ENCODE measurements at regions not wholly inside any gene's neighbourhood (a gene's known extent, or its start where the extent isn't known, plus 50 kb on each side); places are given as distances from the start of the nearest gene placed in this dataset.

DNA sequence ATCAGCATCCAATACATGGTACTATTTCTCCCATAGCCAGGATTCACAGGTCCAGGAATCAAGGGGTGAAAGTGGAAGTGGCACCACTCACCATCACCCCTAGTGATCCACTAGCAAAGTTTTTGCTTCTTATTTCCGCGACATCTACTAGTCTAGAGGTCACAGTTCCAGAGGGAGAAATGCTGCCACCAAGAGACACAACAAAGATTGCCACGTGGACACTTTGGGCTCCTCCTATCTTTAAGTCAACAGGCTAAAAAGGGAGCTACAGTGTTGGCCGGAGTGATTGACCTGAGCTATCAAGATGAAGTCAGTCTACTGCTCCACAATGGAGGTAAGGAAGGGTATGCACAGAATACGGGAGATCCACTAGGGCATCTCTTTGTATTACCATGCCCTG lies 178.2 kb downstream of the AKR1D1 start:
- DNase-seq (ENCODE audit: low read depth), result no peak
- TF ChIP-seq, protein P1, sequence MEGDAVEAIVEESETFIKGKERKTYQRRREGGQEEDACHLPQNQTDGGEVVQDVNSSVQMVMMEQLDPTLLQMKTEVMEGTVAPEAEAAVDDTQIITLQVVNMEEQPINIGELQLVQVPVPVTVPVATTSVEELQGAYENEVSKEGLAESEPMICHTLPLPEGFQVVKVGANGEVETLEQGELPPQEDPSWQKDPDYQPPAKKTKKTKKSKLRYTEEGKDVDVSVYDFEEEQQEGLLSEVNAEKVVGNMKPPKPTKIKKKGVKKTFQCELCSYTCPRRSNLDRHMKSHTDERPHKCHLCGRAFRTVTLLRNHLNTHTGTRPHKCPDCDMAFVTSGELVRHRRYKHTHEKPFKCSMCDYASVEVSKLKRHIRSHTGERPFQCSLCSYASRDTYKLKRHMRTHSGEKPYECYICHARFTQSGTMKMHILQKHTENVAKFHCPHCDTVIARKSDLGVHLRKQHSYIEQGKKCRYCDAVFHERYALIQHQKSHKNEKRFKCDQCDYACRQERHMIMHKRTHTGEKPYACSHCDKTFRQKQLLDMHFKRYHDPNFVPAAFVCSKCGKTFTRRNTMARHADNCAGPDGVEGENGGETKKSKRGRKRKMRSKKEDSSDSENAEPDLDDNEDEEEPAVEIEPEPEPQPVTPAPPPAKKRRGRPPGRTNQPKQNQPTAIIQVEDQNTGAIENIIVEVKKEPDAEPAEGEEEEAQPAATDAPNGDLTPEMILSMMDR (IDR thresholded peaks at IDR 0.05; ENCODE audit: low read depth, low read length, missing control alignments), result no peak
- H3K4me3 ChIP-seq (ENCODE audit: low read depth, low read length), result no peak overlapping the region

DNA sequence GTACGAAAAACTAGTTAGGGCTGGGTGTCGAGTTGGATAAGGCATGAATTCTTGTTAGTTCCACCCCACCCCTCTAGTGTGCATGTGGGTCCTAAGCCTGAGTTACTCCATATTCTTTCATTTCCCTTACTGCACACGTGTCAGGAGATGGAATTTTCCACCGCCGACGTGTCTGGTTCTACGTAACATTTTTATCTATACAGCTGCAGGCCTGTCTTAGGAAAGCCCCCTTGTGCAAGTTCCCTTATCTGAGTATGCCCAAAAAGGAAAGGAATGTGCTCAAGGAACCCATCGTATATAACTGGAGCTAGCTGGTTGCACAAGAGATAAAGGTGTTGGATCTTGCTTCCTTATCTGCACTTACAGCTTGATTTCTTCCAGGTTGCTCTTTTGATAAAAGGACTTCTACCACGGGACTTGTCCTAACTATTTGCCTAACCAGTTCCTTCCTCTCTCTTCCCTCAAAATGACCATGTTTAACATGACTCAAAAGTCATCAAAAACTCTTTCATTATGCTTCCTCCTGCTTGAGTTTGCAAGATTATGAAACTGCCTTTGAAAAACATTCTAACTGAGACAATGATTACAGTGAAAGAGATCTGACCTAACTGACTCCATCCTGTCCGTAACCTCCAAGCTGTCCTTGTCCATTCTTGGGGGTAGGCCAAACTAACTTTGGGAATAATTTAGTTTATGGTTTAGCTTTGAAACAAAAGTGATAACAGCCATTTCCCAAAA lies 181.4 kb downstream of the AKR1D1 start:
- H3K4me3 ChIP-seq (ENCODE audit: low read depth, low read length), result no peak overlapping the region
- TF ChIP-seq, protein P1 (IDR thresholded peaks at IDR 0.05; ENCODE audit: low read depth, low read length, missing control alignments), result no peak
- DNase-seq (ENCODE audit: low read depth), result no peak

DNA sequence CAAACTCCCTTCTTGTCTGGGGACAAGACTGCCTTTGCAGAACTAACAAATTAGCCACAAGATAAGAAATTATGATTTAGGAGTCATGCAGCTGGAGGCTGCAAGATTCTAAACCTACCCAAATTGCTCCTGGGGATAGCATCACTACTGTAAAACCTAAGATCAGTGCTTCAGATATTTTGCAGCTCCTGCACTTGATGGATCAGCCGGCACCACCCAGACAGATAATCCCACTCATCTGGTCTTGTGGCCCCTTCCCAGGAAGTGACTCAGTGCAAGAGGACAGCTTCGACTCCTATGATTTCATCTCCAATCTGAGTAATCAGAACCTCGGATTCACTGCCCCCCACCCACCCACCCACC lies 181.9 kb downstream of the AKR1D1 start:
- DNase-seq (ENCODE audit: low read depth), result no peak
- no peak overlapping the region for H3K4me3 ChIP-seq (ENCODE audit: low read depth, low read length)
- TF ChIP-seq, protein P1 (IDR thresholded peaks at IDR 0.05; ENCODE audit: low read depth, low read length, missing control alignments), result no peak

DNA sequence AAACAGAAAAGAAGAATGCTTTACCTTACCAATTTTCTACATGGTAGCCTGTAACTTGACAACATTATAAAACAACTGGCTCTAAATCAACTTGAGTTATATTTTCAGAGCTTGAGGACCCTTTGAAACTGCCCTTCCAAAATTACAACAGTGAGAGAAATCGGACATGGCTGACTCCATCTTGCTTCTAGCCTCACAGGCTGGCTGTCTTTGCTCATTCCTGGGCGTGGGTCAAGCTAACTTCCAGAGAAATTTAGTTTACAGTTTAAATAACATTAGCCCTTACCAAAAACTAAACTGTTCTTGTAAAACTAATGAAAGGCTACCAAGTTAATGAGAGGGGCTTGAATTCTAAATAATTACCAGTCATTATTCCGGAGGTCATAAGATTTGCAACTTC lies 183.4 kb downstream of the AKR1D1 start:
- H3K4me3 ChIP-seq (ENCODE audit: low read depth, low read length), result no peak overlapping the region
- DNase-seq (ENCODE audit: low read depth), result no peak
- TF ChIP-seq, protein P1 (IDR thresholded peaks at IDR 0.05; ENCODE audit: low read depth, low read length, missing control alignments), result no peak

DNA sequence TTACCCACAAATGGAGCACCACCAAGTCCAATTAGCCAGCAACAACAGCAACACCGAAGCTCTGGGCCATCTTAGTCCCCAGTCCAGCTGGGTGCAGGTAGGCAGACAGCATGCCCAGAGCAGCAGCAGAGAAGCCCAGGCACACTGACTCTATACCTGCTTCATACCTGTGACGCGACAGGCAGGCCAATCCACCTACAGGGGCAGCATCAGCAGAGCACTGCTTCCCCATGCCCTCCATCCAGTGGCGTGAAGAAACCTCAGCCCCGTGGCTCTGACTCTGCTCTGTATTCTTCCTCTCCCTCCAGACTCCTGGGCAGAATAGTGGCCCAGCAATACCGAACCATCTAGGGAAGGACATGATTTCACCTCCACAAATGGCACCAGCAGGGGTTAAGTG lies 191.7 kb downstream of the AKR1D1 start:
- TF ChIP-seq, protein P1 (IDR thresholded peaks at IDR 0.05; ENCODE audit: low read depth, low read length, missing control alignments), result no peak
- DNase-seq (ENCODE audit: low read depth), result no peak
- no peak overlapping the region for H3K4me3 ChIP-seq (ENCODE audit: low read depth, low read length)

DNA sequence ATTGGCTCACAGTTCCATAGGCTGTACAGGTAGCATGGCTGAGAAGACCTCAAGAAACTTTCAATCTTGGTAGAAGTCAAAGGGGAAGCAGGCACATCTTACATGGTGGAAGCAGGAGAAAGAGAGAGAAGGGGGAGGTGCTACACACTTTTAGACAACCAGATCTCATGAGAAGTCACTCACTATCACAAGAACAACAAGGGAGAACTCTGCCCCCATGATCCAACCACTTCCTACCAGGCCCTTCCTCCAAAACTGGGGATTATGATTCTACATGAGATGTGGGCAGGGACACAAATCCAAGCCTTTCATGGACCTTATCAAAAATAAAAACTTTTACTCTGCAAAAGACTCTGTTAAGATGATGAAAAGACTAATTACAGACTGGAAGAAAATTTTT lies 183.2 kb upstream of the TRIM24 start:
- no peak for DNase-seq (ENCODE audit: low read depth)
- H3K4me3 ChIP-seq (ENCODE audit: low read depth, low read length), result no peak overlapping the region
- TF ChIP-seq, protein P1 (IDR thresholded peaks at IDR 0.05; ENCODE audit: low read depth, low read length, missing control alignments), result no peak

DNA sequence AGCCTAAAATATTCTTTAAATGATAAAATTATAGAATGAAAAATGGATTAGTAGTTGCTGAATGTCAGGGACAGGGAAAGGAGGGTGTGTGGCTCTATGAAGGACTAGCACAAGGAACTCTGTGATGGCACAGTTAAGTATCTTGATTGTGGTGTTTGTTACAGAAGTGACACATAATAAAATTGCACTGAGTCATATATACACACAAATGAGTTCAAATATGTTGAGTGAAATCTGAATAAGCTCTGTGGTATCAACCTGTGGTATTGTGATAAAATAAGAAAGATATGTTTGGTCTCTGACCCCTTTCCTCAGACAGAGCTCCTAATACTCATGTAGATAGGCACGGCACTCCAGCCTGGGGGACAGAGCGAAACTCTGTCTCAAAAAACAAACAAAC lies 181.5 kb upstream of the TRIM24 start:
- no peak overlapping the region for H3K4me3 ChIP-seq (ENCODE audit: low read depth, low read length)
- TF ChIP-seq, protein P1 (IDR thresholded peaks at IDR 0.05; ENCODE audit: low read depth, low read length, missing control alignments), result no peak
- DNase-seq (ENCODE audit: low read depth), result no peak
